GM19395 (cell line): ENCODE measurements at regions not wholly inside any gene's neighbourhood (a gene's known extent, or its start where the extent isn't known, plus 50 kb on each side); places are given as distances from the start of the nearest gene placed in this dataset.

Source experiments
- ATAC-seq: cut with Tn5 transposase; IDR thresholded peaks from one replicate; pipeline ENCODE4 v1.9.1; 2021; ENCODE audit warnings: mild to moderate bottlenecking, moderate library complexity; ENCODE audit not compliant: unreplicated experiment

DNA sequence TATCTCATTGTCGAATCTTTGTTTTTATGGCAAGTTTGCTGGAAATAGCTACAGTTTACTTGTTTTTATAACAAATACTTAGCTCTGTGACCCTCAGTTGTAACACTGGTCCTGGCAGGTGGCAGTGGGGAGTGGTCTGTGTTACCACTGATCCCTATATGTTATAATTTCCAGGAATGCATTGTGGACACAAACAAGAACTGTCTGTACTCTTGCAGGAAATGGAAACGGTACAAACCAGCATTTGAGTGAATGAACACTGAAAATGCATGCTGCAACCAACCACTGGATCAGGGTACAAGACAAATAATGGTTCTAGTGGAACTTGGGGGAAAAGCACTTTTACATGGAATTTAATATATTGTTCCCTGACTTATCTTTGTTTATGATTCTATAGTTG, 66.5 kb upstream of the PJA2 start:
- no peak for ATAC-seq

DNA sequence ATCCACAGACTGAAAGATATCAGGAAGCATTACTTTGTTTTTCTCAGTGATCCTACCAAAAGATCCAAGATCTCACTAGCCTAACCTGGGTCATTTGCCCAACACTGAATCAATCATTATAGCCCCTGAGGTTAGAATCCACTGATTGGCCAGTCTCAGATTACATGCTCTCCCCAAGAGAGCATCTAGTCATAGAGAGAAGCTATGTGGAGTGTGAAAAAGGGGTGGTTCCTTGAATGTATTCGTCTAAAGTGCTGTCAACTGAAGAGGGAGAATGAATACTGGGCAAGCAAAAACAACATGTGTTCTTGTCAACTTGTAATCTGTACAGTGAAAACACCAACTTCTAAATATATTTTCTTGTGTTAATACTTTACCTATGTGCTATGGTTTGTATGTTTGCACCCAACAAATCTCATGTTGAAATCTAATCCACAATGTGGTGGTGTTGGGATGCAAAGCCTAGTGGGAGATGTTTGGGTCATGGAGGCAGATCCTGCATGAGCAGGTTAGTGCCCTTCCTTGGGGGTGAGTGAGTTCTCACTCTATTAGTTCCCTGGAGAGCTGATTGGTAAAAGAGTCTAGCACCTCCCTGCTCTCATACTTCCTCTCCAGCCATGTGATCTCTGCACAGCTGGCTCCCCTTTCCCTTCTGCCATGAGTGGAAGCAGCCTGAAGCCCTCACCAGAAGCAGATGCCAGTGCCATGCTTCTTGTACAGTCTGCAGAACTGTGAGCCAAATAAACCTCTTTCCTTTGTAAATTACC, 60.3 kb upstream of the PJA2 start:
- no peak for ATAC-seq

DNA sequence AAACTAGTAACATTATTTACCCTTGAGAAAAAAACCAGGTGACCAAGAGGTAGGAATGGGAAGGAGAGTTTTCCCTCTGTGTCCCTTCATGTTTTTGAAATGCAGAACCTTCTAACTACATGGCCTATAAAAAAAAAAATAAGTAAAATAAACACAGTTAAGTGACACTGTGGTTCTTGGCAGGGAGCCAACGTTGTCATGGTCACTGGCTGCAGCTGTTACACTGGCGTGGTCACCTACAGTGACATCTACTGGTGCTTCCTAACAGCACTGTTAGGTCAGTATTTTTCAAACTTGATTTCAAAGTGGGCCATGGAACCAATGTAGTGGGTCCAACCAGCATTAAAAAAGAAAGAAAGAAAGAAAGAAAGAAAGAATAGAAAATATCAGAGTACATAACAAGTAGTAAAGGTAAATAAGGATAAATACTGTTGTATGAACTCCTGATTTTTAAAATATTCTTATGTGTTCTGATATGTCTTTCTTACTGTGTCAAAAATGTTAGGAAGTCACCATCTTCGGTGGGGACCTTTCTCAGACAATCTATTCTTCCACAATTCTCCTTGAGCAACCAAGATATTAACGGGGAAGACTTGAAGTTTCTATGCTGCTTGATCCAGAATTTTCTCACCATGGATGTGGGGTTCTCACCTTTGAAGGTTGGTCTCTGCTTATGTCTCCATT, 59.1 kb upstream of the PJA2 start:
- ATAC-seq, result peak; percentile 95

DNA sequence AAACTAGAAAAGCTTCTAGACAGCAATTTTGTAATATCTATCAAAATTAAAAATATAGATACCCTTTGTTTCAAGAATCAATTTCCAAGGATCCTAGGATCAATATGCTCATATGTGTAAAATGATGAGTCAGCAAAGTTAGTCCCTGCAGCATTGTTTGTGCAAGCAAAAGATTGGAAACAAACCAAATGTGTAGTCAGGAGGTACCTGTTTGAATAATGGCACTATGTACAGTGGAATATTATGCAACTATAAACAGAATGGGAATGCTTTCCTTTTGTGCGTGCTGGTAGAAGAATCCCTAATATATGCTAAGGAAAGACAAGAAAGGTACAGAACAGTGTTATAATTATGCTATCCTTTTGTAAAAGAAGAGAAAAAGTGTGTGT, 58.5 kb upstream of the PJA2 start:
- no peak for ATAC-seq

DNA sequence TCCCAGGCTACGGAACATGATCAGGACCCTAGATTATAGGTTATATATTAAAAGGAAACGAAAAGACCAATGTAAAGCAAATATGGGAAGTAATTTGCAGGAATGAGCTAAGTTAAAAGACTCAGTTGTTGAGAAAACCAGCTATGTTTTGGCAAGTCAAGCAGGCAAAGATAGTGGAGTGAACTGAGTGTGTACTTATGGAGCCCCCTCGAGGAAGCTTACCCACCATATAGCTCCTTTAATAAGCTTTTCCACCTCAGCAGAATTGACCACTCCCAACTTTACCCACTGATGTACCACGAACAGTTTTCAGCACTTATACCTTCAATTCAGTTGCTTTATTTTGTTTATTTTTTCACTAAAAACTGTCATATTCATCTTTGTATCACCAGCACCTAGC, 57.3 kb upstream of the PJA2 start:
- ATAC-seq, result no peak
